ENCODE measurements at regions not wholly inside any gene's neighbourhood (a gene's known extent, or its start where the extent isn't known, plus 50 kb on each side); places are given as distances from the start of the nearest gene placed in this dataset.

- TF ChIP-seq REST (IDR thresholded peaks at IDR 0.05; ENCODE audit: insufficient read depth in 1 of 2, low read depth in 2 of 2, low read length in 2 of 2) = no peak
- no peak for TF ChIP-seq TAF1 (IDR thresholded peaks at IDR 0.05; ENCODE audit: borderline replicate concordance, insufficient read depth, low read length)
- no peak for TF ChIP-seq POLR2AphosphoS5 (IDR thresholded peaks at IDR 0.05; ENCODE audit: low read depth, low read length)
Observed at GRCh38 chr17:73826872-73827228, 182.6 kb upstream of the SDK2 start.

All from PFSK-1 (cell line).